Osteoblast (primary cell): ENCODE measurements at regions not wholly inside any gene's neighbourhood (a gene's known extent, or its start where the extent isn't known, plus 50 kb on each side); places are given as distances from the start of the nearest gene placed in this dataset.

Experiments used
- DNase-seq: peaks from one replicate; pipeline ENCODE4 v3.0.0; 2011; ENCODE audit warnings: low spot score, mixed read lengths; ENCODE audit not compliant: insufficient read length; ENCODE audit errors: missing footprints
- H2AFZ ChIP-seq: 2 replicates; pipeline ENCODE4 v1.6.0; 2011; ENCODE audit warnings: mild to moderate bottlenecking, low read length
- H3K27ac ChIP-seq: 2 replicates; pipeline ENCODE4 v1.5.1; 2011; ENCODE audit warnings: mild to moderate bottlenecking, low read depth, low read length, moderate library complexity
- H3K27me3 ChIP-seq: 2 replicates; pipeline ENCODE4 v1.6.0; 2012; ENCODE audit warnings: mild to moderate bottlenecking, control low read depth, inconsistent platforms, low read length, moderate library complexity; ENCODE audit not compliant: insufficient read depth
- H3K36me3 ChIP-seq: 2 replicates; pipeline ENCODE4 v1.5.1; 2011; ENCODE audit warnings: mild to moderate bottlenecking, low read length, control low read depth, moderate library complexity; ENCODE audit not compliant: insufficient read depth
- H3K4me1 ChIP-seq: 2 replicates; pipeline ENCODE4 v1.5.1; 2011; ENCODE audit warnings: mild to moderate bottlenecking, low read length, control low read depth, moderate library complexity; ENCODE audit not compliant: insufficient read depth
- H3K4me2 ChIP-seq: 2 replicates; pipeline ENCODE4 v1.6.0; 2011; ENCODE audit warnings: mild to moderate bottlenecking, low read length; ENCODE audit not compliant: insufficient read depth
- H3K4me3 ChIP-seq: fragments of 200-600 bp; sonication (generic); 3 replicates; pipeline ENCODE4 v1.5.1; 2012; ENCODE audit warnings: mild to moderate bottlenecking, low read length, inconsistent platforms; ENCODE audit not compliant: insufficient read depth
- H3K79me2 ChIP-seq: 2 replicates; pipeline ENCODE4 v1.6.0; 2012; ENCODE audit warnings: mild to moderate bottlenecking, low read length, control low read depth, inconsistent platforms; ENCODE audit not compliant: insufficient read depth
- H3K9me3 ChIP-seq: 2 replicates; pipeline ENCODE4 v1.5.1; 2011; ENCODE audit warnings: low read depth, low read length, control low read depth
- H4K20me1 ChIP-seq: 2 replicates; pipeline ENCODE4 v1.6.0; 2012; ENCODE audit warnings: mild to moderate bottlenecking, low read length, control low read depth; ENCODE audit not compliant: insufficient read depth
- TF ChIP-seq, protein P1 (sequence below): IDR thresholded peaks from 2 replicates; pipeline ENCODE4 v1.5.1; 2011; ENCODE audit warnings: mild to moderate bottlenecking, low read depth, low read length, moderate library complexity; ENCODE audit errors: extremely low read depth

DNA sequence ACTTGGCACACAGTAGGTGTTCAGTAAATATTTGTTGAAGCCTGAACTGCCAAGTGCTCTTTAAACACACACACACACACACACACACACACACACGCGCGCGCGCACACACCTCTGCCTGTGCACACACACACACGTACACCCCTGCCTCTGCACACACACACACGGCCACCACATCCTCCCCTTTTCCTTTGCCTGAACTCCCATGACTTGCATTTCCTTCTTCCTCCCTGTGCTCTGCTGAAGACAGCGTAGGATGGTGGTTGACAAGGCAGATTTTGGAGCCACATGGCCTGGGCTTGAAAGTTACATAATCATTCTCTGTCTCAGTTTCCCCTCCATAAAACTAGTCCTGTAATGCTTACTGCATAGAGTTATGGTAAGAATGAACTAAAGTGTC lies 712.3 kb downstream of the PTPRU start:
- Histone ChIP-seq H3K36me3 (no peaks in the 10 kb centered on the region), H3K4me3 (no peak overlapping the region), H2AFZ (no peak overlapping the region), H3K4me2 (no peak overlapping the region), H3K9me3 (no peaks in the 10 kb centered on the region), H4K20me1 (no peaks in the 10 kb centered on the region), H3K27me3 (no peaks in the 10 kb centered on the region), H3K27ac (no peak overlapping the region), H3K79me2 (no peaks in the 10 kb centered on the region), H3K4me1 (no peaks in the 10 kb centered on the region)
- TF ChIP-seq, protein P1, sequence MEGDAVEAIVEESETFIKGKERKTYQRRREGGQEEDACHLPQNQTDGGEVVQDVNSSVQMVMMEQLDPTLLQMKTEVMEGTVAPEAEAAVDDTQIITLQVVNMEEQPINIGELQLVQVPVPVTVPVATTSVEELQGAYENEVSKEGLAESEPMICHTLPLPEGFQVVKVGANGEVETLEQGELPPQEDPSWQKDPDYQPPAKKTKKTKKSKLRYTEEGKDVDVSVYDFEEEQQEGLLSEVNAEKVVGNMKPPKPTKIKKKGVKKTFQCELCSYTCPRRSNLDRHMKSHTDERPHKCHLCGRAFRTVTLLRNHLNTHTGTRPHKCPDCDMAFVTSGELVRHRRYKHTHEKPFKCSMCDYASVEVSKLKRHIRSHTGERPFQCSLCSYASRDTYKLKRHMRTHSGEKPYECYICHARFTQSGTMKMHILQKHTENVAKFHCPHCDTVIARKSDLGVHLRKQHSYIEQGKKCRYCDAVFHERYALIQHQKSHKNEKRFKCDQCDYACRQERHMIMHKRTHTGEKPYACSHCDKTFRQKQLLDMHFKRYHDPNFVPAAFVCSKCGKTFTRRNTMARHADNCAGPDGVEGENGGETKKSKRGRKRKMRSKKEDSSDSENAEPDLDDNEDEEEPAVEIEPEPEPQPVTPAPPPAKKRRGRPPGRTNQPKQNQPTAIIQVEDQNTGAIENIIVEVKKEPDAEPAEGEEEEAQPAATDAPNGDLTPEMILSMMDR = no peak
- DNase-seq = no peak

DNA sequence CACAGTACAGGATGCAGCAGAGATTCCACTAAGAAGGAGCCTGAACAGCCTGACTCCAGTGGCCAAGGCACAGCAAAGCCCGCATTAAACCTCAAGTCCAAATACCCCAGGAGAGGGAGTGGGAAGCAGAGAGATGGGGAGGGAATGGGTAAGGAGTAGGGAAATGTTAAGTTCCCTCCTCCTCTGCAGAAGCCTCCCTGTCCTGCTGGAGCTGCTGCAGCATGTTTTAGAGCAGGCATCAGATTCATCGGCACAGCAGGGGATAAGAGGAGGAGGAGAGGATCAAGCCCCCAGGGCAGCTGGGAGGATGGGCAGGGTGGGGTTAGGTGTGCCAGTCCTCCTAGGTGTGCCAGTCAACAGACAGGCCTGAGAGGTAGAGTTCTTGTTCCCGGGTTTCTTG lies 709.7 kb downstream of the PTPRU start:
- H3K36me3 ChIP-seq = no peaks in the 10 kb centered on the region
- DNase-seq = no peak
- TF ChIP-seq, protein P1 = no peak

DNA sequence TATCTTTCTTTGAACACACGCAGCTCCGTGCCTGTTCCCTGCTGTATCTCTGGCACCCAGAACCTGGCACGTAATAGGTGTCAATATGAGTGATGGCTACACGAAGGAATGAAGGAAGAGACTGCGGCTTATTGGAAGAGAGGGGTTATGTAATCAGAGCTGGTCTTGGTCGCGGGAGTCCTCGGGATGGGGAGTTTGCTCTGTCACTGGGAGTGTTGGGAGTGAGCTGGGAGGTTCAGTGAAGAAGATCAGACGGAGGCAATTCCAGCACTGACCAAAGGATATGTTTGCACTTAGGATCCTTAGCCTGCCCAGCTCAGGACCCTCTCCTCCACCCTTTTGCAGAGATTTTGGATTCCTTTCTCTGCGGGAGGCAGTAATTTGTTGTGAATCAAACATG lies 709.1 kb downstream of the PTPRU start:
- TF ChIP-seq, protein P1 = no peak
- H3K27me3 ChIP-seq = no peaks in the 10 kb centered on the region
- H3K27ac ChIP-seq = no peak overlapping the region
- no peaks in the 10 kb centered on the region for H3K79me2 ChIP-seq
- H3K4me2 ChIP-seq = no peak overlapping the region
- H3K4me1 ChIP-seq = no peaks in the 10 kb centered on the region
- H4K20me1 ChIP-seq = no peaks in the 10 kb centered on the region
- H2AFZ ChIP-seq = no peak overlapping the region
- no peak for DNase-seq
- H3K9me3 ChIP-seq = no peaks in the 10 kb centered on the region
- H3K36me3 ChIP-seq = no peaks in the 10 kb centered on the region
- H3K4me3 ChIP-seq = no peak overlapping the region

More for the DNA sequence above, 709.7 kb downstream of the PTPRU start:
- H3K9me3 ChIP-seq = no peaks in the 10 kb centered on the region
- H3K27ac ChIP-seq = no peak overlapping the region
- H3K4me1 ChIP-seq = no peaks in the 10 kb centered on the region
- no peaks in the 10 kb centered on the region for H4K20me1 ChIP-seq
- no peak overlapping the region for H3K4me2 ChIP-seq
- H3K79me2 ChIP-seq = no peaks in the 10 kb centered on the region
- H3K27me3 ChIP-seq = no peaks in the 10 kb centered on the region
- H3K4me3 ChIP-seq = no peak overlapping the region
- H2AFZ ChIP-seq = no peak overlapping the region

DNA sequence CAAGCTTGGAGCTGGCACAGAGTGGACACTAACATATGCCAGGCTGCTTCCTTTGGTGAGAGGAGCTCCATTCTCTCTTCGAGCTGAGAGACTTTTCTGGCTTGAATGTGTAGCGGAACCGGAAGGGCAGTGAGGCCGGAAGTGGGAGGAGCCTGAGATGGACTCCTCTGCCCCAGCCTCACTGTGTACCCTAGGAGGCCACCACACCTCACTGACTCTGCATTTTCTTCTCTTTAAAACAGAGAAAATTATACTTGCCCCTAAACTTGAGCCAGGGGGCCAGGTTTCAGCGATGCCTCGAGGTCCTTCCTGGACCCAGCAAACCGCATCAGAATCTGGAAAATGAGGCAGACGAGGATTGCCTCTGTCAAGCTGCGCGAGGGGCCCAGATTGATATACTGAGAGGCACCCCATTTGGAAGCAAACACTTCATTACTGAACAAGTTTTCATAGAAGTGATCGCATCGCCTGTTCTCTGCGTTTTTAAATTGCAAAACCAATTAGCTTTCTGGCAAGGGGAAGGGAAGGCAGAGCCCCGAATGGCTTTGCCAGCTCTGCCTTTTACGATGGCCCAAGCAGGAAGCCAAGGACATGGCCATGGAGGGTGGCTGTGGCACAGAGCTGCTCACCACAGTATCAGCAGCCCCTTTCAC lies 708.1 kb downstream of the PTPRU start:
- no peak overlapping the region for H3K27ac ChIP-seq
- H3K27me3 ChIP-seq = no peaks in the 10 kb centered on the region
- no peaks in the 10 kb centered on the region for H3K4me1 ChIP-seq
- TF ChIP-seq, protein P1 = no peak
- H3K79me2 ChIP-seq = no peaks in the 10 kb centered on the region
- no peaks in the 10 kb centered on the region for H3K36me3 ChIP-seq
- H3K4me2 ChIP-seq = no peak overlapping the region
- H3K9me3 ChIP-seq = no peaks in the 10 kb centered on the region
- no peak overlapping the region for H2AFZ ChIP-seq
- no peaks in the 10 kb centered on the region for H4K20me1 ChIP-seq
- no peak for DNase-seq
- no peak overlapping the region for H3K4me3 ChIP-seq
